ENCODE measurements at regions not wholly inside any gene's neighbourhood (a gene's known extent, or its start where the extent isn't known, plus 50 kb on each side); places are given as distances from the start of the nearest gene placed in this dataset.
"Not testable (repeated sequence)": the region's sequence is repeated elsewhere in the genome, so short reads cannot be mapped to it uniquely, and the experiment has no call there.

DNA sequence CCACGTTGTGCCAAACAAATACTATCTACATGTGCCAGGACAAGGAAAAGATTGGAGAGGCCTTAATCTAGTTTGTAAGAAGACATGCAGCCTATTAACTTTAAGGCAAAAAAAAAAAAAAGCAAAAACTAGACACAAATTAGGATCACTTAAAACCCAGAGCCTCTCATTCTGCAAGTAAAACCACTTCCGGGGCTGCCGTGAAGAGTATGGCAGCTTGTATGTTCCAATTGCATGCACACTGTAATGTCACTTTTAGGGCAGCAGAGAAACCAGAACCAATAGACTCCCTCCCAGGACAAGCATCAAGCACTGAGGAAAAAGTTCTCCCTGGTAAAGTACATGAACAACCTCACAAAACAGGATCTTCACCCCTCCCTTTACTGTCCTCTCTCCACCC is 70.6 kb downstream of the RSL24D1 start:
- DNase-seq (ENCODE audit: missing footprints): no peak
- ATAC-seq: no peak
- intact Hi-C loops (cut with DNase I): no loop called here

DNA sequence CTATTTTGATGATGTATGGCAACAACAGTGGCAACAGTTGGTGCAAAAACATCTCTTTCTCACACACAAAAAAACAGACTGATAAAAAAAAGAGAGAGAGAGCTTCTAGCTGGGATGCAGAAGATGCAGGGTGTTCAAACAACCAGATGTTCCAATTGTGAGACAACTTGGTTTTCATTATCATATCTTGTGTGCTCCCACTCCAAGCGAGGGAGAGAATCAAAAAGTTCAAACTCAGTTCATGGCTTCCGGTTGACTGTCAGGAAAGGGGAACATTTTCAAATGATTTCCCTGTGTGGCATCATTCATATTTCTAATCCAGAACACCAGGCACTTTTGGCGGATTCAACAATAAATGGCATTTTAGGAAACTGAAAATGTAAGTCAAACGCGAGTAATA is 72.1 kb downstream of the RSL24D1 start:
- DNase-seq (ENCODE audit: missing footprints) (no peak), ATAC-seq (no peak)
- intact Hi-C loops (cut with DNase I): no loop called here

DNA sequence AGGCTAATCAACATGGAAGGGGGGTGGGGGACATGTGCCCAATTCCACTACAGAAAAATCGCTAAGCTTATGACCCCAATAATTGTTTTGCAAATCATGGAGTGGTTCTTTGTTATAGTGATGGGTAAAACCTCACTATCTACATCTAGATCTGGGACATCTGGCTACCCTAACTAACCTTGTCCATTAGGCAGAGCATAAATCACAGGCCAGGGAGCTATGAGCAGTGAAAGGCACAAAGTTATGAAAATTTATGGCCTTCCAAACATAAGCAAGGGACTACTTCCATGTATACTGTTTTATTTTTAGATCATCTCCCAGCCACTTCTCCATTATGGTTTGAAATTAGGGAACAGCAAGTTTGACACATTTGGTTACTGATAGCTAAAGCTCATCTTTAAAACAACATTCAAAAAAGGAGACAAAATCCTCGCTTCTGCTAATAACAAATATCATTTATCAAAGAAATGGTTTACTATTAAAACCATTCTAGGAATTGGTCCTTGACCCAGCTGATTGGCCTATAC is 78.3 kb downstream of the RSL24D1 start:
- DNase-seq (ENCODE audit: missing footprints) (no peak), ATAC-seq (no peak)
- intact Hi-C loops (cut with DNase I): no loop called here

DNA sequence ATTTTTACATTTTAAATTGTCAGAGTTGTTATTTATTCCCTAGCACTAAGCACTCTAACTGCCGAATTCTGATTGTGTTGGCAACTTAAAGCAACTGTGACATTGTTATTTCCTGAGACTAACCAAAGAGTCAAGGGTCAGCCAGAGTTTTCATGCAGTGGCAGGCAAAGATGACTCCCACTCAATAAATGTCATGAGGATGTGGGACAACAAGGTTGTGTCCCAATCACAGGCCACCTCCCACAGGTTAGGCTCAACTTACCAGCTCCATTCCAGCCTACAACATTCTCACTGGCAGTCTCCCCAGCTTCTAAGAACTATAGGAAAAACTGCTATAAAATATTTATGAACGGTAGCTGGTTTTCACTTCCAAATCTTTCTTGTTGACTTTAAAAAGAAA is 80.1 kb downstream of the RSL24D1 start:
- DNase-seq (ENCODE audit: missing footprints) (no peak), ATAC-seq (no peak)
- intact Hi-C loops (cut with DNase I): no loop called here

DNA sequence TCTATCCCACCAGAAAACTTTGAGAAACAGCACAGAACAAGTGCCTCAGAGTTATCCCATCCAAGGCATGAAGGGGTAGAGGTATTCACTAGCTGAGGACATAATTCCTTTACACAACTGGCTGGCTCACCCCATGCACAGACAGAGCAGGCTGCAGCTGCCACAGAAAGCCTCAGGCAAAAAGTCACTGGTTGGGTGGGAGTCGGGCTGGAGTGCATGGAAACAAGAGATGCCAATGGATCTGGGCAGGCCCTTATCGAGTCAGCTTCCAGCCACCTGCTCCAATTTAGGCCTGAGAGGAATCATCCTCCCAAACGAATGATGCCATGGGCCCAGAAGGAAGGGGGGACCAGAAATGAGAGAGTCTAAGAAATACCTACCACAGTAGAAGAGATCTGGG is 83.0 kb downstream of the RSL24D1 start:
- ATAC-seq (no peak), DNase-seq (ENCODE audit: missing footprints) (no peak)
- intact Hi-C loops (cut with DNase I): no loop called here

DNA sequence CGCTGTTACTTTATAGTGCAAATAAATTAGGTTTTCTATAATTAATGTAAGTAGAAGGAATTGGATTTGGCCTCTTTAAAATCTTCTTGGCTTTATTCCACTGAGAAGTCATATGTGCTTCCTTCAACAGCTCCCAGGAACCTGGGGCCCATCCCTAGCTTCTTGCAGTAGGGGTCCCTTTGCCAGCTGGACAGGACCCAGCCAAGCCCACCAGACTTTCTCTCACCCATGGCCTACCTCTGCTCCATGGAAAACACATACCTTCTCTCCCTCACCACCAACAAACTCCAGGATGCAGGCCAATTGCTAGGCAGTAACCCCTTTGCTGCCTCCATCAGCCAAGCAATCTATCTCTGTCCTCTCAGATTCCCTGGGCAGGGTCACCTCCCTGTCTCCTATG is 84.0 kb downstream of the RSL24D1 start:
- no peak for DNase-seq (ENCODE audit: missing footprints)
- intact Hi-C loops (cut with DNase I): no loop called here
- ATAC-seq: no peak

DNA sequence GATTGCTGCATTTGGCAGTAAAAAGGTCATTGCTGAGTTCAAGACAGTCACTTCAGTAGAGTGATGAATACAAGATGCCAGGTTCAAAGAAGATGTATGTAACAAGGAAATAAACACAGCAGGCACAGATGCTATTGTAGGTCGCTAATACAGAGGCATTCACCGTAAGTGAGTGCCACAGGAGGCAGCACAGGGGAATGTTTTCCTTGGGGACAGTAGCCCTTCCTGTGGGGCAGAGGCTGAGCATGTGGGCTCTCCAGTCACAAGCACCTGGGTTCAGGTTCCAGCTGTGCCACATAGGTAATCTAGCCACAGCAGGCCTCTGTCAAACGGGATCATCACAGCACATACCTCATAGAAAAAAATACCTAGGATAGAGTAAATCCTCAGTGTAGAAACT is 86.3 kb downstream of the RSL24D1 start:
- DNase-seq (ENCODE audit: missing footprints): no peak
- no peak for ATAC-seq
- intact Hi-C loops (cut with DNase I): no loop called here

DNA sequence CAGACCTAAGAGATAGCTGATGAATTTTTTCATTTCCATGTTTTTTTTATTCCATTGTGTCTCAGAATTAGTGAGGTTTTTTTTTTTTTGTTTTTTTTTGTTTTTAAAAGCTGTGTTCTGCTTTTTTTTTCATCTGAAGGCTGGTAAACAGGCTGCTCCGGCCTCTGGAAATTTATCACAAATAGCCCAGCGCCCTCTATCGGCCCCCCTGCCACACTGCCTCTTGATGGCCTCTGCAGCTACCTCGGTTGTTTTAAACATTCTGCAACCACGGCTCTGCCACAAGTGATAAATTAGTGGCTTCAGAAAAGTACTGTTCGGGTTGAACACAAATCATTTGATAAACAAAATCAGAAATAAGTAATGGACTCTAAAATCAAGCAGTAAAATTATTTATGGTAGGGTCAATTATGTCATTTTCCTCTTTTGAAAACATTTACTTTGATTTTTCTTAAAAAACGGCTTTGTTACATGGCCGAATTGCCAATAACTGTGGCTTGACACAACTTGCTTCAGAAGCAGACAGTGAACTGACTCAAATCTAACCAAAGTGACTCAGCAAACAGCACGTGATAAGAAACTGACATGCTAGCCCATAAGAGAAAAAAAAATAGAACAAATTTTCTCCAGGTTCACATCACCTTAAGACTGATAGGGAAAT is 87.8 kb downstream of the RSL24D1 start:
- intact Hi-C loops (cut with DNase I): loop anchor here (5.0 kb wide), 1 partner anchor 1027 kb away; no protein-coding TSS in a partner anchor
- DNase-seq (ENCODE audit: missing footprints) (peak; percentile 80), ATAC-seq (no peak)

DNA sequence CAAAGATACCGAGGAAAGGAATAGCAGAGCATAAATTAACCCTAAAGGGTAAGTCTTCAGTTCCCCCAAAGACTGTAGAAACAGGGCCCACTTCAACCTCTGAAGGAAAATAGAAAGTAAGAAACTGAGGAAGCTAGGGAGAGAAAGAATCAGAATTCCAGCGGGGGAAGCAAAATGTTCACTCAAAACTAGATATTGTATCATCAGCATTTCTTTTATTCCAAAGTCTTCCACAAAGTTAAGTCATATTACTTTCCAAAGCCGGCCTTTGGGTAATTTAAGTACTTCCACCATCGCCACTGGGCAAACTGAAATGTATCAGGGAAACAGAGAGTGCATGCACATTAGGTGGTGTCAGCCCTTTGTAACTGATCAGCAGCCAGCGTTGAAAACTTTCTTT is 88.3 kb downstream of the RSL24D1 start:
- DNase-seq (ENCODE audit: missing footprints): no peak
- intact Hi-C loops (cut with DNase I): loop anchor here (5.0 kb wide), 1 partner anchor 1026 kb away; no protein-coding TSS in a partner anchor
- ATAC-seq: no peak

DNA sequence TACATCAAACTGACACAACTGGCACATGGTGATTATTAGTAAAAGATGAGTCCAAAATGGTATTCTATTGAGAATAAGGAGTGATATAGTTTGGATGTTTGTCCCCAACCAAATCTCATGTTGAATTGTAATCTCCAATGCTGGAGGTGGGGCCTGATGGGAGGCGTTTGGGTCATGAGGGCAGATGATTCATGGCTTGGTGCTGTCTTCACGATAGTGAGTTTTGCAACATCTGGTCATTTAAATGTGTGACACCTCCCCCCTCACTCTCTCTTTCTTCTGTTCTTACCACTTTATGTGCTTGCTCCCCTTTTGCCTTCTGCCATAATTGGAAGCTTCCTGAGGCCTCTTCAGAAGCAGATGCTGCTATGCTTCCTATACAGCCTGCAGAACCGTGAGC is 90.6 kb downstream of the RSL24D1 start:
- intact Hi-C loops (cut with DNase I): loop anchor here (5.0 kb wide), 1 partner anchor 1024 kb away; no protein-coding TSS in a partner anchor
- ATAC-seq (no peak), DNase-seq (ENCODE audit: missing footprints) (no peak)

DNA sequence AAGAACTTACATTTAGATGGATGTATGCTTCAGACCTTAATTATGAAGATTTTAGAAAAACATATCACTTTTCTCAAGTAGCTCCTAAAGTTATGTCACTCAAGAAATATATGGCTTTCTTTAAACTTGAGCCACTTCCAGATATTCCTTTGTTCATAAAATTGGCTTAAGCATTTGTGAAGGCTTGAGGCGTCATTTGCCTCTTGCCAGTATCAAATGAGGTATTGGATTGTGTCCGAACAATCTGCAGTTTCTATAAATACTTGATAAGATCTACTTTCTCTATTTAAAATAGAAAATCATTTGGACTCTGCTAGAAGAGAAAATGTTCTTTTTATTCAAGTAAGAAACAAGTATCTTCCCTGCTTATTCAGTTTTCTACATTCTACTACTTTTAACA is 102.6 kb downstream of the RSL24D1 start:
- ATAC-seq (no peak), DNase-seq (ENCODE audit: missing footprints) (no peak)
- intact Hi-C loops (cut with DNase I): no loop called here

DNA sequence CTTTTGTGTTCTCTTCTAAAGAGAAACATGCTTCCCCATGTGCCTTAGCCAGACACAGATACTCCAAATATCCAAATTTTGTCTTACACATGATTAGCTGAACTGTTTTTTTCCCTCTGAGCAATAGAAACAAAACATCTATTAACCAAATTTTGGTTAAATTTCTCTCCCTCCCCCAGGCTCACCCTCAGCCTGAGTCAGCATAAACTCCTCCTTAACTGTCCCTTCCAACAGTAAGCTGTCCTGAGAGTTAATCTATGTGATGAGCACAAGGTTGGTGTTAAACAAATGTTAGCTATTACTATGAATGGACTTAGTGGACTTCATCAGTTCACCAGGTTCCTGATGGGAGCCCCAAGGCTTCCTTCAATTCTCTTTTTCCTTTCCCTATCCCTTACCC is 108.5 kb downstream of the RSL24D1 start:
- intact Hi-C loops (cut with DNase I): no loop called here
- ATAC-seq (no peak), DNase-seq (ENCODE audit: missing footprints) (no peak)

DNA sequence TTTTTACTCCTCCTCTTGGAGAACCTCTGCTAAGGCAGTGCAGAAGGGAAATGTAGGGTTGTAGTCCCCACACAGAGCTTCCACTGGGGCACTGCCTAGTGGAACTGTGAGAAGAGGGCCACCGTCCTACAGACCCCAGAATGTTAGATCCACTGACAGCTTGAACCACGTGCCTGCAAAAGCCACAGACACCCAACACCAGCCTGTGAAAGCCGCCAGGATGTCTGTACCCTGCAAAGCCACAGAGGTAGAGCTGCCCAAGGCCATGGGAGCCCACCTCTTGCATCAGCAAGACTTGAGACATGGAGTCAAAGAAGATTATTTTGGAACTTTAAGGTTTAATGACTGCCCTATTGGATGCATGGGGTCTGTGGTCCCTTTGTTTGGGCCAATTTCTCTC is 112.1 kb downstream of the RSL24D1 start:
- intact Hi-C loops (cut with DNase I): no loop called here
- ATAC-seq (no peak), DNase-seq (ENCODE audit: missing footprints) (no peak)

DNA sequence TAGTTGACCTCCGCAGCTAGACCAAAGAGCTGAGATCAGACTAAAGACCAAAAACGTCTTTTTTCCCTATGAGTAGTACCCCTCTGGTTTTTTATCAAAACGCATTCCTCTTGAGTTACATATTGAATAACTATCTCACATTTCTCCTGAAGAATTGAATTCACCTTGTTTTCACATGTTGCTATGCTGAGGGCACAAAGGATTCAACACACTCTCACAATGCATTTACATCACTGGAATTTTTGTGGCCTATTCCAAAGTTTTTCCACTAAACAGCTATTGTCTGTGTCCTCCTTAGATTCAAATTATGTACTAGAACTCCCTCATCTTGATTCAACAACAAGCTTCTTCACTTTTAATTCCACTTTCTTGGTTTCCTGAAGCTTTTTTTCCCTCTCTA is 112.5 kb downstream of the RSL24D1 start:
- no peak for ATAC-seq
- intact Hi-C loops (cut with DNase I): no loop called here
- DNase-seq (ENCODE audit: missing footprints): no peak

DNA sequence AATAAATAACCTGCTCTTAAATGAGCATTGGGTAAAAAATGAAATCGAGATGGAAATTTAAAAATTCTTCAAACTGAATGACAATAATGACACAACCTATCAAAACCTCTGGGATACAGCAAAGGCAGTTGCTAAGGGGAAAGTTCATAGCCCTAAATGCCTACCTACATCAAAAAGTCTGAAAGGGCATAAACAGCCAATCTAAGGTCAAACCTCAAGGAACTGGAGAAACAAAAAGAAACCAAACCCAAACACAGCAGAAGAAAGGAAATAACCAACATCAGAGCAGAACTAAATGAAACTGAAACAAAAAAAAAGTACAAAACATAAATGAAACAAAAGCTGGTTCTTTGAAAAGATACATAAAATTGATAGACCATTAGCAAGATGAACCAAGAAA is 119.7 kb downstream of the RSL24D1 start:
- intact Hi-C loops (cut with DNase I); ATAC-seq; DNase-seq (ENCODE audit: missing footprints): not testable (repeated sequence)

DNA sequence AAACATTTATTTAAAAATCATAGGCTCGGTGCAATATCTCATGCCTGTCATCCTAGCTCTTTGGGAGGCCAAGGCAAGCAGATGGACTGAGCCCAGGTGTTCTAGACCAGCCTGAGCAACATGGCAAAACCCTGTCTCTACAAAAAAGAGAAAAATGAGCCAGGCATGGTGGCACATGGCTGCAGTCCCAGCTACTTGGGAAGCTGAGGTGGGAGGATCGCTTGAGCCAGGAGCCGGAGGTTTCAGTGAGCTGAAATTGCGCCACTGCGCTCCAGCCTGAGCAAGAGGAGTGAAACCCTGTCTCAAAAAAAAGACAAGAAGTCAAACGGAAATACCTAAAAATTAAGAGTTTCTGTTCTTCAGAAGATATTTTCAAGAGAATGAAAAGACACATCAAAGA is 122.3 kb downstream of the RSL24D1 start:
- no peak for ATAC-seq
- DNase-seq (ENCODE audit: missing footprints): no peak
- intact Hi-C loops (cut with DNase I): no loop called here

DNA sequence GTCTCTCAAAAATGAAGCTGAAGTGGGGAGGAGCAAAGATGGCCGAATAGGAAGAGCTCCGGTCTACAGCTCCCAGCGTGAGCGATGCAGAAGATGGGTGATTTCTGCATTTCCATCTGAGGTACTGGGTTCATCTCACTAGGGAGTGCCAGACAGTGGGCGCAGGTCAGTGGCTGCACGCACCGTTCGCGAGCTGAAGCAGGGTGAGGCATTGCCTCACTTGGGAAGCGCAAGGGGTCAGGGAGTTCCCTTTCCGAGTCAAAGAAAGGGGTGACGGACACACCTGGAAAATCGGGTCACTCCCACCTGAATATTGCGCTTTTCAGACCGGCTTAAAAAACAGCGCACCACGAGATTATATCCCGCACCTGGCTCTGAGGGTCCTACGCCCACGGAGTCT is 132.8 kb downstream of the RSL24D1 start:
- ATAC-seq: not testable (repeated sequence)

DNA sequence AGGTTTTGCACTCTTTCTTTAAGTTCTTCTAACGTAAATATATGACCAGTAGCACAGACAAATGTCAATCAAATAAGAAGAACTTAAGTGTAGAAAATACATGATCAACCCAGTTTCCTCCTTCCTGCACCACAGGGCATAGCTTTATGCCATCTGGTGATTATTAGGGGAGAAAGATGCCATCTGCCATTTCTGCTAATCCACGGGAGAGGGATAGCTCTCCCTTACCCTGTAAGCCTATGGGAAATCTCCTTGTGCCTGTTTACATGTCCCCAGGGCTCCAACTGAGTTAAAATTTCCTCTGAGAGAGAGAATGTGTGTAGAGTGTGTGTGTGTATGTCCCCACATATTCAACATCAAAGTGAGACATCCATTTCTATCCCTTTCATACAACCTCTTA is 135.9 kb downstream of the RSL24D1 start:
- no peak for ATAC-seq
- no peak for DNase-seq (ENCODE audit: missing footprints)
- intact Hi-C loops (cut with DNase I): no loop called here

More for the DNA sequence above, 132.8 kb downstream of the RSL24D1 start:
- DNase-seq (ENCODE audit: missing footprints); intact Hi-C loops (cut with DNase I): not testable (repeated sequence)

DNA sequence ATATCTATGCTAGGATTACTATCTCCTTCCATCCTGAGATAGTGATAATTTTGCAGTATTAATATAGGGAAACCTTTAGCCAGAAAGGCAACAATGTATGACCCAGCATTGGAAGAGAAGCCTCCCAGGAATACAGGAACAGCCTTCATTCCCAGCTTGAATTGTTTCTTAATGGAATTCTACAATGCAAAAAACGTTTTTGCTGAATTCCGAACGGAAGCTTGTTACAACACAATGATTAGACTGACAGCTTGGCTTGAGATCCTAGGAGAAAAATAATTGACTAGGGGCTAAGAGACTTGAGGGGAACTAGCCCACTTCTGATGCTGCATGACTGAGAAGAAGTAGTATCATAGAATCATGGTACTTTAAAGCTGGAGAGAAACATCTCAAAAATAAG is 140.2 kb downstream of the RSL24D1 start:
- DNase-seq (ENCODE audit: missing footprints): no peak
- intact Hi-C loops (cut with DNase I): loop anchor here (10.0 kb wide), 1 partner anchor 62 kb away; no protein-coding TSS in a partner anchor
- ATAC-seq: no peak

DNA sequence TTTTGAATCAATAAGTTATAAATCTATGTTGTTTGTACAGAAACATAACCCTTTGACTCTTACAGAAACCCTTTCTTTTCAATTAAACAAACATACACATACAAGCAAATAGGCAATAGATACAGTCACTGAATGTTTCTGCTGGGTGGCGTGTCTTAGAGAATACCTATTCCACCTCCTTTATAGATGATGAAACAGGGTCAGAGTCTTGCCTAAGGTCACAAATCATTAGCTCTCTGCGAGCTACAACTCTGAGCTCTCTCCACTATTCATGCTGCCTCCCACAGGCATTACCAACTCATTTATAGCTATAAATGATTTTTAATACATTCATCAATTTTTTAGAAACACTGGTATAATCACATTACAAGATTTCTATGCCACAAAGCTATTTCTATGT is 152.6 kb downstream of the RSL24D1 start:
- DNase-seq (ENCODE audit: missing footprints) (no peak), ATAC-seq (no peak)
- intact Hi-C loops (cut with DNase I): no loop called here

DNA sequence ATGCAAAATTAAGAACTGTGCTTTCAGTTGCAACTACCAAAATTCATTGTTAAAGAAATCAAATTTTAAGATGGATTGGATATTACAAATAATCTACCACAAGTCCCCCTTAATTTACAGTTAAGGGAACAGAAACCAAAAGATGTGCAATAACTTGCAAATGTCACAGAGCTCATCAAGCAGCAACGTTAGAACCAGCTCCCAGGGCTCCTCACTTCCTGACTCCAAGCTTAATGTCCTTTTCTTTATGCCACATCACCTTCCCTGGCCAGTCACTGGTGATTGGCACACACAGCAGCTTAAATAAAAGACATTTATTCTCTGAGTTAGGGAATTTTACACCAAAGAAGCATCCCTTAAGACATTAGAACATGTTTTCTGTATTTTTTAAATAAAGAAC is 159.7 kb downstream of the RSL24D1 start:
- intact Hi-C loops (cut with DNase I): no loop called here
- ATAC-seq: no peak
- no peak for DNase-seq (ENCODE audit: missing footprints)
